ENCODE measurements at regions not wholly inside any gene's neighbourhood (a gene's known extent, or its start where the extent isn't known, plus 50 kb on each side); places are given as distances from the start of the nearest gene placed in this dataset. TPM values are rescaled to one million over a fixed set of nuclear protein-coding genes. Genes with fewer than 3 reads are reported as not detected.

DNA sequence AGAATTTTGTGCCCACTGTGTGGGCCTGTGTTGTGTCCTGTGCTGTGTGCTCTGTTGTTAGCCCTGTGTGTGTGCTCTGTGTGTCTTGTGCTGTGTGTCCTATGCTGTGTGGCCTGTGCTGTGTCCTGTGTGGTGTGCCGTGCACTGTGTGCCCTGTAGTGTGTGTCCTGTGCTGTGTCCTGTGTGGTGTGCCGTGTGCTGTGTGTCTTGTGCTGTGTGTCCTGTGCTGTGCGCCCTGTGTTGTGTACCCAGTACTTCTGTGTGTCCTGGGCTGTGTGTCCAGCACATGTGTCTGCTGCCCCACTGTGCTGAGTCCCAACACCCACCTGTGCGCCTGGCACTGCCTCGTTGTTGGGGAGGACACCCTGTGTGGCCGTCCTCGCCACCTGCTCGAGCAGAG lies 53.2 kb upstream of the CHRNA7 start:
- DNase-seq (no peak), ATAC-seq (ENCODE audit: insufficient read depth, low FRiP score) (no peak)
- WGBS, 2 donors, result 62 to 66% methylated on average over 8 of the region's 8 CpGs

DNA sequence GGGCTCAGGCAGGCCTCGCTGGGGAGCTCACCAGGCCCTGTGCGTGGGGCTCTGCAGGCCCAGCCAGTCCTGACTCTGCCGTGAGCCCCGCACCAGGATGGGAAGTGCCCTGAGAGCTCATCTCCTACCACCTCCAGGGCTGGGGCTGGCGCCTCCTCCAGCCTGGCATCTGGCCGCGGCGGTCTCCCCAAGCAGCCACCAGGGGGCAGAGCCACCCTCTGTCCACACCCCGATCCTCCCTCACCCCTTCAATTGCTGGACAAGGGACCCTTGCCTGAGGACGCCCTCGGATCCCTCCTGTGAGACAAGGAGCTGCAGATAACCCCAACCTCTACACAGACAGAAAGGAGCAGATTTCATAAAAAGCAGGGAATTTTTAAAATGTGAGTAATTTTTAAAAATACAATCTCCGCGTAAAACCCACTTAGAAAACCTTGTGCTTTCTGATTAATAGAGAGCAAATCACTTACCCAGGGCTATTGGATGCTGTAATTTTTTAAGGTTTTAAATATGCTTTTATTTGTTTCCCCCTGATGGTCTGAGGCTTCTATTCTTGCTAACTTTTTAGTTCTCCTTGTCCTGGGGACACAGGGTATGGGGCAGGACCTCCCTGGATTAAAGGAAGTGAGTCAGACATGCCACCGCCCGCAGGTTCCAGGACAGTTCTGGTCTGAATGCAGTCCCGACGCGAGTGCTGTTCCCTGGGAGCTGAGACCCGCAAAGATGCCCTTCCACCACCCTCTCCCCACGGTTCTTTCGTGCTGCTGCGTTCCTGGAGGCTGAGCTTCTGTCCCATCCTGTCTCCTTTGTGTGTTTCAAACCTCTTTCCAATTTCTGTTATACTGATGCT lies 52.3 kb upstream of the CHRNA7 start:
- H3K27ac ChIP-seq (ENCODE audit: low read depth in 1 of 2, low read length in 1 of 2), result no peak overlapping the region
- H3K4me1 ChIP-seq (ENCODE audit: control insufficient read depth in 5 of 5, insufficient read depth in 5 of 5, low read length in 5 of 5), result peaks cover 0 to 7% (median 0%) of the 10 kb centered on the region in 5 donors
- H3K27me3 ChIP-seq (ENCODE audit: control insufficient read depth in 3 of 3, insufficient read depth in 3 of 3, low read length in 2 of 3), result peaks cover 0 to 2% (median 0%) of the 10 kb centered on the region in 3 donors
- no peak overlapping the region for H3K9ac ChIP-seq (ENCODE audit: insufficient read depth in 1 of 2, low read length in 2 of 2)
- TF ChIP-seq, protein P1, sequence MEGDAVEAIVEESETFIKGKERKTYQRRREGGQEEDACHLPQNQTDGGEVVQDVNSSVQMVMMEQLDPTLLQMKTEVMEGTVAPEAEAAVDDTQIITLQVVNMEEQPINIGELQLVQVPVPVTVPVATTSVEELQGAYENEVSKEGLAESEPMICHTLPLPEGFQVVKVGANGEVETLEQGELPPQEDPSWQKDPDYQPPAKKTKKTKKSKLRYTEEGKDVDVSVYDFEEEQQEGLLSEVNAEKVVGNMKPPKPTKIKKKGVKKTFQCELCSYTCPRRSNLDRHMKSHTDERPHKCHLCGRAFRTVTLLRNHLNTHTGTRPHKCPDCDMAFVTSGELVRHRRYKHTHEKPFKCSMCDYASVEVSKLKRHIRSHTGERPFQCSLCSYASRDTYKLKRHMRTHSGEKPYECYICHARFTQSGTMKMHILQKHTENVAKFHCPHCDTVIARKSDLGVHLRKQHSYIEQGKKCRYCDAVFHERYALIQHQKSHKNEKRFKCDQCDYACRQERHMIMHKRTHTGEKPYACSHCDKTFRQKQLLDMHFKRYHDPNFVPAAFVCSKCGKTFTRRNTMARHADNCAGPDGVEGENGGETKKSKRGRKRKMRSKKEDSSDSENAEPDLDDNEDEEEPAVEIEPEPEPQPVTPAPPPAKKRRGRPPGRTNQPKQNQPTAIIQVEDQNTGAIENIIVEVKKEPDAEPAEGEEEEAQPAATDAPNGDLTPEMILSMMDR (IDR thresholded peaks at IDR 0.05; ENCODE audit: control extremely low read depth, extremely low read depth), result peak; percentile 29
- no peak overlapping the region for H3K4me3 ChIP-seq
- peak; percentile 48 to 67 (median 61) for DNase-seq
- H3K9me3 ChIP-seq (ENCODE audit: control insufficient read depth in 4 of 4, insufficient read depth in 3 of 4, low read length in 3 of 4), result peaks cover 0 to 2% (median 0%) of the 10 kb centered on the region in 4 donors
- ATAC-seq (ENCODE audit: insufficient read depth, low FRiP score), result peak; percentile 61
- WGBS, 2 donors, result 24 to 26% methylated on average over 22 of the region's 22 CpGs
- no peaks in the 10 kb centered on the region for H3K36me3 ChIP-seq (ENCODE audit: control insufficient read depth in 4 of 4, insufficient read depth in 4 of 4, low read length in 4 of 4)

More for the DNA sequence above, 53.2 kb upstream of the CHRNA7 start:
- peaks cover 0 to 2% (median 0%) of the 10 kb centered on the region in 3 donors for H3K27me3 ChIP-seq (ENCODE audit: control insufficient read depth in 3 of 3, insufficient read depth in 3 of 3, low read length in 2 of 3)
- H3K27ac ChIP-seq (ENCODE audit: low read depth in 1 of 2, low read length in 1 of 2), result no peak overlapping the region
- peaks cover 0 to 7% (median 0%) of the 10 kb centered on the region in 5 donors for H3K4me1 ChIP-seq (ENCODE audit: control insufficient read depth in 5 of 5, insufficient read depth in 5 of 5, low read length in 5 of 5)
- H3K36me3 ChIP-seq (ENCODE audit: control insufficient read depth in 4 of 4, insufficient read depth in 4 of 4, low read length in 4 of 4), result no peaks in the 10 kb centered on the region
- TF ChIP-seq, protein P1 (IDR thresholded peaks at IDR 0.05; ENCODE audit: control extremely low read depth, extremely low read depth), result no peak
- H3K4me3 ChIP-seq, result no peak overlapping the region
- H3K9me3 ChIP-seq (ENCODE audit: control insufficient read depth in 4 of 4, insufficient read depth in 3 of 4, low read length in 3 of 4), result peaks cover 0 to 2% (median 0%) of the 10 kb centered on the region in 4 donors
- H3K9ac ChIP-seq (ENCODE audit: insufficient read depth in 1 of 2, low read length in 2 of 2), result no peak overlapping the region

Small RNA genes in the stretch of these regions (small RNA-seq; reads per million reads assigned to genes)
- gene AC026951.2 (ENCODE audit: low replicate concordance), result not detected
- not detected for gene RF00425 (ENCODE audit: low replicate concordance)

Measured in lung (tissue), 12 donors.